CD4-positive, alpha-beta T cell treated with Interleukin-17A for 4 hours (primary cell): ENCODE measurements at regions not wholly inside any gene's neighbourhood (a gene's known extent, or its start where the extent isn't known, plus 50 kb on each side); places are given as distances from the start of the nearest gene placed in this dataset.

Experiments
- DNase-seq: peaks from one replicate; pipeline ENCODE4 v3.0.0-alpha.2; 2020; ENCODE audit warnings: mixed read lengths

DNA sequence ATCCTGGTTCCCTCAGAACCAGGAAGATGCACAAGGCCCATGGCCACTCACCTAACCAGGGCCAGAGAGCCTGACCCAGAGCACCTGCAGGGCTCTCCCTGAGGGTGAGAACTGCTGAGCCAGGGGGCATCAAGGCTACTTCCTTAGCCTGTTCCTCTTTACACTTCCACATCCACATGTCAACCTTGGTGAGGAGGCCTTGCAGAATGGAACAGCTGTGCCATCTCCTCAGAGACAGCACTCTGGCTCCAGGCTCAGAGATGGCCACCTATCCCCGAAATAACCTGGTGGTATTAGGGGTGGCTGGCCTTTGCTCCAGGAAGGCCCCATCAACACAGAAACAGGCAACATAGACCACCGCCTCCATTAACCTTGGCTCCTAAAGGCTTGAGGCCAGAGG lies 473.0 kb downstream of the RPS24 start:
- DNase-seq = no peak

DNA sequence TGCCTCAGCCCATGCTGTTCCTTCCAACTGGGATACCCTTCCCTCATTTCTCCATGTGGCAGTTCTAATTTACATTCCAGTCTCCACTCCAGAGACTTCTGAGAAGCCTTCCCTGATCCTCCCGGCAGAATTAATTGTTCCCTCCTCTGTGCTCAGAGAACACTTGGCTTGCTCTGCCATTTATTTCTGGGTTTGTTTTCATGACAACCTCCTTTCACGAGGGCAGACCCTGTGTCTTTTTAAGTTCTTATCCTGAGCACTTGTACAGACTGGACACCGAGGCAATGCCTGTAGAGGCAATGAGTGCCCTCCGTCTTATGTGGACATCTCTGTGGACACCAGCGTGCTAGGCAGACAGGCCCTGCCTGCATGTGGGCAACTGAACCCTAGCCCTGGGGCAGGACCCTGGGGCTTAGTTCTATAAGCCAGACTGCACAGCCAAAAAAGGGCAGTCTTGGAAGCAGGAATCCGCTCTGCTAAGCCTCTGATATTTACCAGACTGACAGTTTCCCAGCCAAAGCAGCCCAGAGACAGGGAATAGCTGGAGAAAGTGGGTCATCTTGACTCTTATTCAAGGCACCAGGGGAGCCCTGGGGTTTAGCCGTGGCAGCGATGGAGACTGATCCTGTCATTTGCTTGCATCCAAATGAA lies 474.0 kb downstream of the RPS24 start:
- DNase-seq = no peak

DNA sequence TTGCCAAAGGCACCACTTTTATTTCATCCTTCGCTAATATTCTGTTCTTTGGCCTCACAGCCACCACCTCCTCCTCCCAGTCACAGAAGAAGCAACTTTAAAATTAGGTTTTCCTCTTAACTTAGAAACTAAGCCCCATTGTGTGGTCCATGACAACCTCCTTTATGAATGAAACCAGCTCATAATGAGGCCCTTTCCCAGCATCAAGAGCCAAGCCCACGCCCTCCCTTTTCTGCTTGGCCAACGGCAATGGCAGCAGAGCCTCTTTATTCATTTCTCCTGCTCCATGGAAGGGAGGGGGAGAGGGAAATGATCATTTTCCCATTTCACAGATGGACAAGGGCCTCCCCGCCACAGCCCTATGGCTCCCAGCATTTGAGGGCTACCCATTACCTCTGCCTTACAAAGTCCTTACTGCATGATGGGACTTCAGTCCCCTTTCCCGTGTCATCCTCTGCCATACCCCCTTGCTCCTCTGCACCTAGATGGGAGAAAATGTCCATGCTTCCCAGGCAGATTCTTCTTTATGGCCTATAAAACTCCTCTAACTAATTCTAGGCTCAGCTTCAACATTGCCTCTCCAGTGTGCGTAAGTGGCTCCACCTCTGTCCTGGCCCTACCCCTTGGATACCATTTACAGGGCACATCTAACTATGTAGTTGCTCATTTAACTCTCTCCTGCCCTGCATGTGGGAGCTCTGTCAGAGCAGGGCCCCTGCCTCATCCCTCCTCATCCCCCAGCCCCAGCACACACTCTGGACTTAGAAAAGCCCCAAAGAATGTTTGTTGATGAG lies 475.5 kb downstream of the RPS24 start:
- no peak for DNase-seq

DNA sequence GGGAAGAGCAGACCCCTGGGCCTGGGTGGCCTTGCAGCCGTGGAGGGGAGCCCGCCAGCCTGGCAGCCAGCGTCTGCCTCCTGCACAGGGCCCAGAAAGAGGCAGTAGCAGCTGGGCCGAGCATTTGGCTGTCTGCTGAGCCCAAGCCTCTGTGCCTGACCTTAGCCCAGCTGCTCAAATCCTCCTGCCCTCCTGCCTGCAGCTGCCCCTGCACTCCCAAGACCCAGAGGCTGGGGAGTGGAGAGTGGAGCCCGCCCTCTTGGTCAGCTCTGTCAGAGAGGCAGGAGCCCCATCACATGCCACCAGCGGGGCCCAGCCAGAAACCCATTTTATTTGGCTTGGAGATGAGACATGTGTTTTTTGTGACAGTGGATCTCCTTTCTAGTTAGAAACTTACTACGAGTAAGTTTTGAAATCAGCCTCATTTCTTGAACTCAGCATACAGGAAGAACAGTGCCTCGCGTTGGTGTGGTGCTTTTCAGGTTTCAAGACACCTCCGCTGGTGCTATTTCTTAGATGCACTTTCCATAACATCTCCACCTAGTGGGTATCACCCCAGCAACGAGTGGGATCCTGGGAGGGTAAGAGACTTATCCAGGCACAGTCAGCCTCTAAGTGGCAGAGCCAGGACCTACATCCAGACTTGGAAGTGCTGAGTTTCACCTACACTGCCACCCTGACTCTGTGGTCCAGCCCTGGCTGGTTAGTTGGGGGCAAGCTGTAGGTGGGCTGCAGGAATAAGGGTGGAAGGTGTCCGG lies 477.1 kb downstream of the RPS24 start:
- no peak for DNase-seq

DNA sequence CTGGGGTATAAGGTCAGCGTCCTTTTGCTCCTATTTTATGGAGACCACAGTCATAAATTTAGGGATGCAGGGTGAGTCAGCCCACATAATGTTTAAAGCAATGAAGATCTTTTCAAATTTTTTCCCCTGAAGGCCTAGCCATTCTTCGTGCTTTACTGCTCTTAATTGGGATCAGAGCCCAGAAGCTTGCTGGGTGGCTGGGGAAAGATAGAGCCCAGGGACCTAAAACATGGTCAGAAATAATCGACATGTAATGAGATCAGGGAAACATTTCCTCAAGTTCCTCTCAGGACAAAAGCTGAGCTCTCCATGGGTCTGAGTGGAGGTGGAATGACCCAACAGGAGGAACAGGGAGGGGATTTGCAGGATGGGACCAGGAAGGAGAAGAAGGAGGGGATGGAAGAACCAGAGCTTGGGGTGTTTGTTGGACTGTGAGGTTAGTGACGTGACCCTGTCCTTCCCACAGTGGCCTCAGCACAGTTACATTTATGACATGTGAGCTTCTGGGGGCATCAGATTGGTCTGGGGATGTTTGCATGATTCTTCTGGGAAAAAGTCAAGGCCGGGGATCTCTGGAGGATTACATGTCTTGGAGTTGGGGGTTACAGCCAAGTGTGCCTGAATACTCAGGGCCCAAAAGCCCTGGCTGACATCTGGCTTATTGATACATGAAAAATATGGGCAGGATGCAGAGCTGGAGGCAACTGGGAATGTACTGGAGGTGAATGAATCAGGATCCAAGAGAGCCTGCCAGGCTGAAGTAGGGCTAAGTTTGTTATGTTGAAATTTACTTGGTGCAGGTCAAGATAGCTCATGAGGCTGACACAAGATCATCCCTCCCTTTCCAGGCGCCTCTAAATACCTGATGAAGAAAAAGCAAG lies 477.9 kb downstream of the RPS24 start:
- no peak for DNase-seq

DNA sequence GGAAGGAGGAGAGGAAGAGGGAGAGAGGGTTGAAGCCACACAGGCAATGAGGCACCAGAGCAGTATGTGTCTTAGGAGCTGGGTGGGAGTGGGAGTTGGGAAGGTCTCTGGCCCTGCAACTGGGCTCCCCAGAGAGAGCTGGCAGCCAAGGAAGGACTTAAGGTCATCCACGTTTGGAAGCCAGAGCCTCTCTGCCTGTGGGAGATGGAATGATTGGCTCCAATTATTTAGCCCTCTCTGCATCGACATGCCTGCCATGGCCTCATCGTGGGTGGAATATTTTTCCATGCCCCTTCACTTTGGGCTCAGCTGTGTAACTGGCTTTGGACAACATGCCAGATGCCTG lies 478.5 kb downstream of the RPS24 start:
- DNase-seq = no peak

DNA sequence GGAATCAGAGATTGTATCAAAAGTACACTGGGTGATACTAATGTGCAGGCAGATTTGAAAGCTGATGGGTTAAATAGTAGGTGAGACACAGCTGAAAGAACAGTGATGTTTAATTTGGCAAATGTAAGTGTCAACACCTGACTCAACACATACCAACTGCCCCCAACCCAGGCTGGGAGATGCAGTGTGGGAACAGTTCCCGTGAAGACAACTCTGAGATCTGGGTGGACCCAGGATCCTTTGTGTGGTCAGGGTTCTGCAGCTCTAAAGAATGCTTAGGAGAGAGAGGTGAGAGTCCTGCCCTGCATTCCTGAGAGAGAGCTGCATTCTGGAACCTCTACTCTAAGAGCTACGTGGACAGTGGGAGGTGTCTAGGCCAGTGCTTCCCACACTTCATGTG lies 479.7 kb downstream of the RPS24 start:
- no peak for DNase-seq

DNA sequence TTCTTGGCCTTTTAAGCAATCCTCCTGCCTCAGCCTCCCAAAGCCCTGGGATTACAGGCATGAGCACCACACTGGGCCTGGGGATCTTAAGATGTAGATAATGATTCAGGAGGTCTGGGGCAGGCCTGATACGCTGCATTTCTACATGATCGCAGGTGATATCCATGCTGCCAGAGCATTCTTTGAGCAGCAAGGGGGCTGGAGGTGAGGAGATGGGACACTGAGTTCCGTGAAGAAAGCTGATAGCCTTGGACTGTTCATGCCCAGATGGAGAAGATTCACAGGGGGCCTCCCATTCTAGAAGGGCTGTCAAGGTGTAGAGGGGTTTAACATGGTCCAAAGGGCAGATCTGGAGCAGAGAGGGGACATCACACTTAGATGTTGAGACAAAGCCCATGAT lies 480.3 kb downstream of the RPS24 start:
- no peak for DNase-seq

DNA sequence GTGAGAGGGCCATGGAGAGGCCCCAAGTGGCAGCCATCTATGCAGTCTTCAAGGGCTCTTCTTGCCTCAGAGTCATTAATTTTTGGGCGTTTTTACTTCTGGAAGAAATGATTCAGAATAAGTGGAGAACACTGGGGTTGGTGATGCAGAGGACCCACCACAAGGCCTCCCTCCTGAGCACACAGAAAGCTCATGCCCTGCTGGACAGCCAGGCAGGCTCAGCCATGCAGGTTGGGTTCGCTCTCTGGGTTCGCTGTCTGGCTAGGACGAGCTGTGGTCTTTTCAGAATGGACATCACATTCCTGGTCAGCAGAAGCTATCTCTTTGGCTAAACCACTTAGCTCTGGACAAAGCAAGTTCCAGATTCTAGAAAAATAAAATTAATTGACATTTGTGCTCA lies 480.8 kb downstream of the RPS24 start:
- no peak for DNase-seq

DNA sequence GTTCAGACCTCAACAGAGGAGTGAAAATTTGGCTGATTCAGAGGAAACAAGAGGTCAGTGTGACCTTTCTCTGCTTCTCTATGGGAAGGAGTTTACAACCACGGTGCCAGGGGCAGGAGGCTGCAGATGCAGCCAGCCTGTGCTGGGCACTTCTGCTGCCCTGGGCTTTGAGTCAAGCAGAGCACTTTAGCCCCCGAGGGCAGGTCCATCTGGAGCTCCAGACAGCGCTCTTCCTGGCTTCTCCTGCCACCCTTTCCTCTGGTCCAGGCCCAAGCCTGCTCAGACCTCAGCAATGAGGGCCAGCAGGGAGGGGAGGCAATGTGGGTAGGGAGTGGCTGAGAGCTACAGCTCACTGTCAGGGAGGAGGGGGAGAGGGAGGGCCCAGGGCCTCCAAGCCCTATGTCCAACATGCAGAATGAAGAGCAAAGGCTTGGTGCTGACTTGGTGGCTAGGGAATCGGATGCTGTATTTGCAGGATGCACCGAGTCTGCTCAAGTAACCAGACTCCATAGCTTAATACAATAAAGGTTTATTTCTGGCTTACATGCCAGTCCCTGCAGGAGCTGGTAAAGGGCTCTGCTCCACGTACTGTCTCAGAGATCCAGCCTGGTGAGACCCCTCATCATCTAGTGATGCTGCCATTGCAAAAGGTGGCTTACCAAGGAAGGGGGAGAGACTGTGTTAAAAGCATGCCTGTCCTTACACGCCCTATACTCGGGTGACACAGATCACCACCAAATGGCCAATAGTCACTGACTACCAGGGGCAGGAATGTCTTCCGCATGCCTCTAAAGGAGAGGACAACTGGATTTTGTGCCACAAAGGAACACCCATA lies 481.6 kb downstream of the RPS24 start:
- DNase-seq = no peak

DNA sequence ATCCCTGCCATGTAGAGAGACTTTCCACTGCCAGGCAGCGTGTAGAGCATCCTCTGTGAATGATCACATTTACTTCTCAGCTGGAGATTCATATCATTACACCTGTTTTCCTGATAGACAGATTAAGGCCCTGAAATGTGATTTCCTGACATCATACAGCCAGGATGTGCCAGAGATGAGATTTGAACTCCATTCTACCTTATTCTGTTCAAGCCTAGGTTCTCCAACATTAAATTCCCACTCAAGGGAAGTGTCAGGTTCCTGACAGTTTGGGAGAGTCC lies 482.1 kb downstream of the RPS24 start:
- no peak for DNase-seq

DNA sequence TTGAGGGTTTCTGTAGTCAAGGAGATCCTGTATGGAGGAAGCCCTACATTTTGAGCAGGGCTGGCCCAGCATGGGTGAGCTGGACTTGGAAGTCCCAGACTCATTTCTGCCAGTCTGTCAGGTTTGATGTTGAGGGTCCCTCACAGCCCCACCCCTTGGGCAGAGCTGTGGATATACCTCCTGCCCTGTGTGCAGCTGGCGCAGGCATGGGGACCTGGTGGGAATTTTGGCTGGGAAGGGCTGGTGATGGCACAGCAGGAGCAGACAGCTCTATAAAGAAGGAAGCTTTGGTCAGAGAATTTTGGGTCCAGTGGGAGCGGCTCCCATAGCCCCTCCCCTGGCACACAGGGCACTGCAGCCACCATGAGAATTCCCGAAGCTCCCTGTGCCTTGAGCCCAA lies 482.6 kb downstream of the RPS24 start:
- no peak for DNase-seq

DNA sequence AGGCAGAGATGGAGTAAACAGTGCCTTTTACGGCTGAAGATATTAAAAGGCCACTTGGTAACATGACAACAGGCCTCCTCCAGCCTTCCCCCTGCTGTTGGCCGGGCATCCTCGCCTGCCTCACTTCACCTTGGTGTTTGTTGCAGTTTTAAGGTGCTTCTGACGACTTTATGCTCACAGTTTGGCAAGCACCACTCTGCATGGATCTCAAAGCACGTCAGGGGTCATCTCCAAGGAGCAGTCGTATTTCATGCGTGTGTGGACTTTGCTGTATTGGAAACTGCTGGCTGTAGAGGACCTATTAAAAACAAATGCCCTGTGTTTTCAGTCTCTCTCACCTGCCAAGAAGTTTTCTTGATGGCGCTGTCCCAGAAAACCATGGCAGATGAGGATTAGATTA lies 483.1 kb downstream of the RPS24 start:
- no peak for DNase-seq

DNA sequence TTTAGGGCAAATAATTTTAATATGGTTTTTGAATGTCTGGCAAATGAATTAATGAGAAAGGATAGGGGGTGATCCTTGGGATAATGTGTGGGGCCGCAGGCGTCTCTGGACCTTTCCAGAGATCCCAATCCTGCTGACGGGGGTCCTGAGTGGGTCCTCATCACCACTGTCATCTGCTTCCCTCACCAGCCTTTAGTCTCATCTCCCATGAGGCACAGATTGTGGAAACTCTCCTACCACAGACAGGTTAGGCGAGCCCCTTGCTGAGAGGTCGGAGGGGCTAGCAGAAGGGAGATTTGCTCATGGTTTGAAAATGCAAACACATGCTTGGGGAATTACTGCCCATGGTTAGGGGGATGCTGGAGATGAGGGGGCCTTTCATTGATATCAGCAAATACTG lies 484.6 kb downstream of the RPS24 start:
- DNase-seq = no peak

DNA sequence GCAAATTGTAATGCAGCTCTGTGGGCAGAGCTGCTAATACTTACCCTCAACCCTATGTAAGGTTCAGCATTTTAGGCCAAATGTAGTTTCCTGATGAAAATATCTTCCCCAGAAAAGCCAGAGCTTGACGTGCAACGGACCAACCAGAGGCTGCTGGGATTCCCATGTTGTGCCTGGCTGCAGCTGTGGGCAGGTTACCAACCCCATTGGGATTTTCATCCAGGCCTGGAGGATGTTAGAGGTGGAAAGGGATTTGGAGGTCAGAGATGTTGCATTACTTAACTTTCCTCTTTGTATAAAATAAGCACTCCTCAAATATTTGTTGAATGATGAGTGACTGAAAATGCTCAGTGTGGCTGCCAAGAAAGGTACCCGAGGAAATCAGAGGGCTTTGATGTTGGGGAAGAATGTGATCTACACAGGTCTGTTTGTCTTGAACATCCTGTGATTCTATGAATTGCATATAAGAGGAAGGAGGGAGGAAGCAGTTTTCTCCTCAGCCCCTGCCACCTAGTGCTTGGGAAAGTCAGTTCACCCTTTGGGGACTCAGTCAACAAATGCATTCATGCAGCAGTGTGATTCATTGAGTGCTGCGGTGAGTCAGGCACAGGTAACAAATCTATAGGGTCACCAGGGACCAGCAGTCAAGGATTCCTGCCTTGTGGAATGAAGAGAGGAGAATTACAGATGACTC lies 487.2 kb downstream of the RPS24 start:
- DNase-seq = no peak

DNA sequence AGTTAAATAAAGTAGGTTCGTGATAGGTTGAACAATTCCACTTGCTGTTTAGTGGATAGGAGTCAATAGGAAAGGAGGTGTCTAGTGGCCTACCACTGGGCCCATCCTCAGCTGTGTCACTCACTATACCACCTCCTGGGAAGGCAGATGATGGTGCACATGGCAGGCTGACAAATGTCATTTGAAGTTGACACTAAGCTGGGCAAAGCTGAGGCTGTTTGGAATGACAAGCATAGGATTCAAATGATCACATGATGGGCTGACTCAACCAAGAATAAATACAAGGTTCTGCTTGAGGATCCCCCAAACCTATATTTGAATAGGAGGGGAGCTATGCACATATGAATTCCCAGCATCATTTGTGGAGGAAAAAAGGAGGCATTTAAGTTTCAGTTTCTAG lies 489.8 kb downstream of the RPS24 start:
- no peak for DNase-seq

DNA sequence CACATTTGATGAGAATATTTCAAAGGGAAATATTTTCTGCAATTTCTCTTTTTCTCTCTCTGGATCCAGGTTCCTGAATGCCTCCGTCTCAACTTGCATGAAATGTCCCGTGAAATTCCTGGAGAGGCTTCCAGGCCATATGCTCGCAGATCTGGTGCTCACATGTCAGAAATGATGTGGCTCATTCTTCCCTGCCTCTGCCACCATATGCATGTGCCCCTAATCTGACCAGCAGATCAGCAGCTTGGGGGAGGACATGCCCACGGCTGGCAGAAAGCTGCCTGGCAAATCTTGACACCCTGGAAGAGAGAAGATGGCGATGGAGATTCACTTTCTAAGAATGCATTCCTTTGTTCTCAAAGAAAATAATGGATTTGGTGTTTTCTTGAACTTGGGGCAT lies 490.7 kb downstream of the RPS24 start:
- DNase-seq = no peak

DNA sequence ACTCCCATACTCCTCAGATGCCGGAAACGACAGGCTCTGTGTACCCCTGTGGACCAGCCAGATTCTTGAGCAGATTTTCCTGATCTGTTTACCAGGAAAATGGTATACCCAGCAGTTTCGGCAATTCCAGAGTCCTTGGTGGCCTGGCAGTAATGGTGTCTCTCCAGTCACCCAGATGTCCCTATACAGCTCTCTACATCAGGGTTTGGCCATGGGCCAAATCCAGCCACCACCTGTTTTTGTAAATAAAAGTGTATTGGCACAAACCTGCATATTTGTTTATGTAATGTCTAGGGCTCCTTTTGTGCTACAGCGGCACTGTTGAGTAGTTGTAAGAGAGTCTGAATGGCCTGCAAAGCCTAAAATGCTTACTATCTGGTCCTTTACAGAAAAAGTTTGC lies 491.3 kb downstream of the RPS24 start:
- DNase-seq = no peak

DNA sequence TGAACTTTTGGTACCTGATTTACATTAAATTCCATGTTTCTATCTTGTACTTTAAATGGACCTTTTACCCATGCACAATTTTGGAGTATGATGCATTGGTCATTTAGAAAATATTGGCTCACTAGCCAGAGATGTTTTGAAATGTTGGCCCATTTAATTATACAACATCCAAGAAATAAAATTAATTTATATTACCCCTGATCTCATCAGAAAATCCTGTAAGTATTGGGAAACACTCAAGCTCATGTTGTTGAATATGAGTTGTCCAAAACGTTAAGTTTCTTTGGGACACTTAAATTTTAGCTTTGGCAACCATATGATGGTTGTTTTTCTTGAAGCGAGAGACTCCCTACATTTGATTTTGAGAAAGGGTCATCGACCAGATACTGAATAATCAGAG lies 492.7 kb downstream of the RPS24 start:
- DNase-seq = no peak

DNA sequence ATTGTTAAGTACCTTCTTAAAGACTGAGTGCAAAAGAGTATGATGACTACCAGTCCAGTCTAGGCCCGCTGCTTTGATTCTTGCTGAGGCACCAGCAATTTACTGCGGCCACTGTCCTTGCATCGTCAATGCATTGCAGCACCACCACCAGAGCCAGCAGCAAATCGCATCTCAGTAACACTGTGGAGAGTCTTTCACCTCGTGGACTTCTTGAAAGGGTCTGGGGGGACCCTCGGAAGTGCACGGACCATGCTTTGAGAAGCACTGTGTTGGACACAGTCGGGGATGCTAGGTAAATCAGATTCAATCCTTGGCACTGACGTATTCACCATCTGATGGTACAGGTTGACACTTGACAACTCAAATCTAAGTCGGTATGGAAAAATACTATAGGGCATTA lies 493.6 kb downstream of the RPS24 start:
- DNase-seq = no peak

DNA sequence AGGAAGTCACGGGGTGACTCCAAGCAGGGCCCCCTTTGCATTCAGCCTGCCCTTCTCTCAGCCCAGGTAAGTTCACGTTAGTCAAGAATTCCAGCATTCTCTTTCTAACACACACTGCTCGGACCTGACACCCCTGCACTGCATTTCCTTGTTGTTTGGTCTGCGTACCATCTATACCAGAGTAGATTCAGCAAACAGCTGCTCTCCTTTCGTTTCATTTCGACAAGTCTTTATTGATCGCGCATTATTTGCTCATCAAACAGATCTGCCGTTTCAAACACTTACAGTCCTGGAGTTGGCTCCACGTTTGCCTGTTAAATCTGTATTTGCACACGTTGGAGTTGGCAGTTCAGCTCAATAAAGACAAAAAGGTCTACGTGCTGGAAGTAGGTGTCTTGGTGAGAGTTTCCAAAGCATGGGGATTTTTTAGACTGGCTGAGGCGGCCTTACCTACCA lies 495.1 kb downstream of the RPS24 start:
- no peak for DNase-seq

DNA sequence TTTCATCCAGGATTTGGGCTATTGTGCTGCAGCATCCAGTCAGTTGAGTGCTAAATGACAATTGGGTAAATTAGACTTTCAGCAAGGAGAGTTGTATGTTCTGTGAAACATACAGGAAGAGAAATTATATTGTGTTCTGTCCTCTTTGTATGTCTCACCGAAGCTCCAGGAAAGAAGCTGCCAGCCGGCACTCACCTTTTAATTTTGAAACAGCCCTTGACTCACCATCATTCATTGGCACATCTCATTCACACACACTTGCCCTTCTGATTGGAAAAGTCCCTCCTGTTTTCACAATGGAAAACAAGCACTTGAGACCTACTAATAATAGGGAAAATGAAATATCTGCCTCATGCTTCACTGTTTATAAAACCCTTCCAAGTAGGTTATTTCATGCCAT lies 495.6 kb downstream of the RPS24 start:
- no peak for DNase-seq
